GDM1 (cell line): ENCODE measurements at regions not wholly inside any gene's neighbourhood (a gene's known extent, or its start where the extent isn't known, plus 50 kb on each side); places are given as distances from the start of the nearest gene placed in this dataset.
"Not testable (repeated sequence)": the region's sequence is repeated elsewhere in the genome, so short reads cannot be mapped to it uniquely, and the experiment has no call there.

Experiments used
- DNase-seq: peaks from one replicate; lab custom pipeline; 2025; lab: John Stamatoyannopoulos, UW

DNA sequence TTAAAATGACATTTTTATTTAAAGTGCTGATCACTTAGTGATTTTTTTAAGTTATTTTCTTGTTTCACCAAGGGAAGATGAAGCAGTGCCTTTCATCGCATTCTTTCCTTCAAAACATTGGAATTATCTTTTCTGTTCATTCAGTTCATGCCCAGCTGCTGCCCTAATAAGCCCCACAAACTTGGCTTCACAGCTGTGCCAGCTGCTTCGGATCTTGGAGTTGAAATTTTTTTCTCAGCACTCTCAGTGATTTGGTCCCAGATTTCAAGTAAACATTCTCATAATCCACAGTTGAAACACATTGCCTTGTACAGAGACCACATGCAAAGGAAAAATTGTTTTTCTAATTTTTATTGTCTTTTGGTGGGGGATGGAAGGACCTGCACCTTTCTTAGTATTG, 353.3 kb upstream of the LRP1B start:
- no peak for DNase-seq

DNA sequence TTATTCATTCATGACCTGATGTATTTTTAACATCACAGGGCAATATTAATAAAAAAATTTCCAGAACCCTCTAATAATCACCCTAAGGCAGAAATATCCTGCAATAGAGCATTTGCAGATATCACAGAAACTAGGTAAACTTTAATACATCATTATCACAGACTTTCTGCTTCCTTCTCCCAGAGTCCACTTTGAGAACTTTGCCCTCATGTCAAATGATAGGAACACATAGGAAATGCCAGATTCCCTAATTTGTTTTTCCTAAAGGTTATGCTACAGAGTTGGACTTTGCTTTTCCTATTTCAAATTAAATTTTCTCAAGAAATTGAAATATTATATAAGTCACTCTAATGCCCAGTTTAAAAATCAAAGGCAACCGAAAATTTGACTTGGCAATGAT, 352.8 kb upstream of the LRP1B start:
- no peak for DNase-seq

DNA sequence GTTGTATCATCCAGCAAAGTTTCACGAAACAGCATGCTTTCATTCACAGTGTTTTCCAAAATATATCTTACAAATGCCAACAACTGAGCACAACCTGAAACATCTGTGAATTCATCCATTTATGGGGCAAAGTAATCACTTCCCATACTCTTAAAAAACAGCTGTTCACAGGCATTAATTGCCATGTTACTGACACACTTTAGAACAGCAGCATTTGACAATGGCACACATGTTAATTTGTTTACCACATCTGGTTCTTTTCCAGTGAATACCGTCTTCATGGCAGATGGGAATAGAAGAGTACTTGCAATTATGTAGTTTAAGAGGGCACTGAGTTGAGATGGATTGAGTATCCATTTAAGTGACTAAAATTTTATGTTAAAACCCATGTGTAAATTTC, 347.4 kb upstream of the LRP1B start:
- no peak for DNase-seq

DNA sequence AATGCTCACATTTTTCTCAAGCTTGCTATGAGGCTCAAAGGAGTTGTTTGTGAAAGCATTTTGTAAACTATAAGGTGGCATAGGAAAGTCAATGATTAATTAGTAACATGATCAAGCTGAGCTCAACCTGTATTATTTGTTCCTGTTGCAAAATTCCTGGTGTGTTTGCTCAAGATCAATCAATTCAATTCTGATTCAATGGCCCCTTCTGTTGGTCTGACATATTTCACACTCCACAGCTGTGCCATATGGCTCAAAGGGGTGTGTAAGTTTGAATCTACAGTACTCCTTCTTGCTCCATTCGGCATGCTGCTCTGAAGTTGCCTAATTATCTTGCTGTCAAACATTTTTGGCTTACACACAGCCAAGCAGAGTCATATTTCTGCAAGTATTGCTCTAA, 341.6 kb upstream of the LRP1B start:
- DNase-seq, result no peak

DNA sequence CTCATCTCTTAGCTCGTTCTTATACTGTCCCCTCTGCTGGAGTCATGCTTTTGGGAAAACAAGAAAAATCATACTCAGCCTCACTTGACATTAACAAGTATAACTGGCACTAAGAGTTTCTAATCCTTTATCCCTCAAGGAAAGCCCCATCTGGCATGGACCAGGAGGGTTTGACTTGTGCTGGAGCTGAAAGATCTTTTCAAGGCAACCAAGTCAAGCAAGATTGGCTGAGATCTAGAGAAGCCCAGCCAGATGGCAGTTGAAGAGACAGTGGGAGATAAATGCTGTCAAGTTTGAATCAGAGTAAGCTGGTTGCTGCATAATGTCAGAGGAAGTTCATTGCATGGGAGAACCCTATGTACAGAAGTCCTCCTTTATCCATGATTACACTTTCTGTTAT, 336.5 kb upstream of the LRP1B start:
- no peak for DNase-seq

DNA sequence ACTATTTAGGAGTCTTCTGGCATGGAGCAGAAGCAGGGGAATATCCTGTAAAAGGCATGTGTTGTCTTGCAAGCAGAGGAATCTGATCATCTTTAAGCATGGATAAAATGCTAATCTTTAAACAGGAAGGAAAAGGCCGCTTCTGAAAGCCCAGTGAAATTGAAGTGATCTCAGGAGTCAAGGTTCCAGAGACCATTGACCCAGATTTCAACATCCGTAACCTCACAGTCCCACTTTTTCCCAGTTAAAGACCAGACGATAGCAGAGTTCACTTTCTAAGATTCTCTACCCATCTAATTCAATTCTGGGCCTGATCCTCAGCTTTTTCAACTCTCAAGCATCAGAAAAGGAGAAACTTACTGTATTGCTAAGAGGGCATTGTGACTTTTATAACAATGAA, 332.2 kb upstream of the LRP1B start:
- no peak for DNase-seq

DNA sequence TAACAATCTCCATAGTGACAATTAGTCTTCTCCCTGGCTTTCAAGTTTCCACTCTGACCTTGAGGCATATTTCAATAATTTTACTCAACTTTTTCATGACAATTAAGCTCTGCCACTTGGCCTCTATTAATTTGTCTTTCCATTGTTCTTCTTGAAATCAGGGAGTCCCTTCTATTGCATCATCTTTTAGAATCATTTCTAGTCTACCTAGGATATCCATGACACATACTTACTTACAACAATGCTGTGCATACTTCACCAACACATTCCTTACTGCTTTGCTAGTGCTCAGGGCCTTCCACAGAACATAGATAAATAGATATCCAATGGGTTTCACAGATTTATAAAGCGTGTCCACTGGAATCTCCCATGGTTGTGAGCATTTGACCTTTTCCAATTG, 331.5 kb upstream of the LRP1B start:
- DNase-seq, result no peak

DNA sequence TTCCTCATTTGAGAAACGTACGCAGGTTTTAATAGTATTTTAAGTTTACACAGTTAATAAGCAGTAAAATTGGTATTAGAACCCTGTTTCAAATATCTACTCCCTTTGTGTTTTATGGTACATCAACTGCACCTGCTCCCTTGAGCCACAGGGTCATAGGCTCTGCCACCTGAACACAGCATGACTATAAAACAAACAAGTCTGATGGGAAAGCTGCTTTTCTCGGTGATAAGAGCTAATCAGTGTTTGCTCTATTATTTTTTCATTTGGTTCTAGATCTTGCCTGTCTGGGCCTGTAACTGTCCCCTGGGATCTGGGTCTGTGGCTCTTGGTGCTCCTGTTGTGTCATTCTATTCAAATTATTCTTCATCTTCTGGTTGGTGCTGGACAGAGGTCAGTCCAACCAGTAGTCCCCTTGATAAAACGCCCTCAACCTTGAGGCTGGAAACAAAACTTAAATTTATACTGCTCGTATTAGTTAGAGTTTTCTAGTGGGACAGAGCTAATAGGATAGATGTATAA, 314.8 kb upstream of the LRP1B start:
- no peak for DNase-seq

DNA sequence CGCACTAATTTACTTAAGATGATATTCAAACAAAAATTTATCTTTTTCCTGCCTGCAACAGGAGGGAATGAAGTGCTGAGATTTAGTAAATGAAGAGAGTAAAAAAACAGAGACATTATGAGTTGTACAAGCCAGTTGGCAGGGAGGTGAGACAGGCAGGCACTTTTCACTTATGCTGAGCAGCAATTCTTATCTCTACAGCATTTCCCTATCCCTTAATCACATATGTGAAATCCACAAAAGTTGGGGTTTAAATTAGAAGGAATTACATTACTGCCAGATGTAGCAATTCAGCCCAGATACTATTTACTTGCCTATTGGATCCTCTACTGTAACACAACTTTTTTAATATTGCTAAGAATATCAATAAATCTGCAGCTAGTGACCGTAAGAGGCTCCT, 314.2 kb upstream of the LRP1B start:
- DNase-seq, result no peak

DNA sequence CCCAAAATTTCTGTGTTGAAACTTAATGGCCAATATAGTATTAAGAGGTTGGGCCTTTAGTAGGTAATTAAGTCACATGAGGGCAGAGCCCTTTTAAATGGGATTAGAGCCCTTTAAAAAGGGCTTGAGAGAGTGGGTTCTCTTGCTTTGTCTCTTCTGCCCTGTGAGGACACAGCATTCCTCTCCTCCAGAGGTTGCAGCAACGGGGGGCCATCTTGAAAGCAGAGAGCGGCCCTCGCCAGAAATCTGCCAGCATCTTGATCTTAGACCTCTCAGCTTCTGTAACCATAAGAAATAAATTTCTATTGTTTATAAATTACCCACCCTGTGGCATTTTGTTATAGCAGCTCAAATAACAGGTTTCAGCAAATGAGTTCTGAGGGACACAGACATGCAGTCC, 305.0 kb upstream of the LRP1B start:
- DNase-seq, result no peak

DNA sequence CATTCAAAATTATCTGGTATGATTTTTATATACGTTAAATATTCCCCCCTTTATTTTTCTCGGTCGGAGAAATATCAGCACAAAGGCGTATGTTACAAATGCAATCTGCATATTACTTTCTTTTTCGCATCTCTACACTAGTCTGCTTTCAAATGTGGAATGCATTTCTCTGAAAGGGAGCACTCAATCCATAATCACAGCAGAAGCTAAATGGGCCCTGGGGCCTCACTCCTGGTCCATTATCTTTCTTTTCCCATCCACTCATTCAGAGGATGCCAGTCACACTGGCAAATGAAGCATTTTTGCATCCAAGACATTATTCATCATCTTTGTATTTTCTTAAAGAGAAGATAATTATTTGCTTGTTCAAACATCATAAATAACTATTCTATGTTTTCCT, 295.2 kb upstream of the LRP1B start:
- no peak for DNase-seq

DNA sequence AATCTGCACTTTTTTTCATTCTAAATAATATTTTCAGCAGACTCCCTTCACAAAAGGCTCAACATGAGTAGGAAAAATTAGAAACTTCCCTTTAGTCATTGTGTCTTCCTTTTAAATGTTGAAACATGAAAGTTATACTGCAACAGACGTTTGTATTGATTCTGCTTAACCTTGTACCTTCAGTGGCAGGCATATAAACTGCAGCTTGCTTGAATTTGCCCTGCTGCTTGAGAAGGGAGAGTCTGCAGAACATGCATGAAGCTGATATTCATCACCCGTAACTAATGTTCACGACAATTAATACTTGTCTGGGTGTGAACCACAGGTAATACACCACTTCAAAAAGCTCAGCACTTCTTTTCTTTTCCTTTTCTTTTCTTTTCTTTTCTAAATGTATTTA, 294.7 kb upstream of the LRP1B start:
- DNase-seq, result no peak

DNA sequence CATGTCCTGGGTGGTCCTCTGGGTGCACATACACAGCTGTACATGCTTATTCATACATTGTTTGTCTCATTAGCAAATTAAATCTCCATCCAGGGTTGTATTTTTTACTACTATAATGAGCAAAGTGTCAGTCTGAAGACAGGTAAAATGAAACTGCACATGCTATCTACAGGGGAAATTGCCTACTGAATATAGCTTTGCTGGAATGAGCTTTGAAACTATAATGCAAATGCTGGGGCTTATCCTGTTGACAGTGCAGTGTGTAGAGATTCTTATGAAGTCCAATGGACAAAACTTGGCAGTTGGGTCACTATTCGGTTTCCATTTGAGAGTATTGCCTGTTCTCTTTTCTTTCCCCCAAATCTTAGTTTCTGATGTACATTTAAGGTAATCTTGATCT, 292.8 kb upstream of the LRP1B start:
- DNase-seq, result no peak

DNA sequence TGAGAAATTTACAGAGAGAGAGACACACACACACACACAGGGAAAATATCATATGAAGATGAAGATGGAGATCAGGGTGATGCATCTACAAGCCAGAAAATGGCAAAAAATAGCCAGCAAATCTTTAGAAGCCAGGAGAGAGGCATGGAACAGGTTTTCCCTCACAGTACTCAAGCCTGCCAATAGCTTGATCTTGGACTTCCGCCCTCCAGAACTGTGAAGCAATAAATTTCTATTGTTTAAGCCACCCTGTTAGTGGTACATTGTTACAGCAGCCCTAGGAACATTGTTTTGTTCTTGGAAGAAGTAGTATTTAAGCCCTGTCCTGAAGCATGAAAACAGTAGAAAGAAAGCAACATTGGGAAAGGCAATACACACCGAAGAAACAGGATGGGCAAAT, 292.0 kb upstream of the LRP1B start:
- DNase-seq, result no peak

DNA sequence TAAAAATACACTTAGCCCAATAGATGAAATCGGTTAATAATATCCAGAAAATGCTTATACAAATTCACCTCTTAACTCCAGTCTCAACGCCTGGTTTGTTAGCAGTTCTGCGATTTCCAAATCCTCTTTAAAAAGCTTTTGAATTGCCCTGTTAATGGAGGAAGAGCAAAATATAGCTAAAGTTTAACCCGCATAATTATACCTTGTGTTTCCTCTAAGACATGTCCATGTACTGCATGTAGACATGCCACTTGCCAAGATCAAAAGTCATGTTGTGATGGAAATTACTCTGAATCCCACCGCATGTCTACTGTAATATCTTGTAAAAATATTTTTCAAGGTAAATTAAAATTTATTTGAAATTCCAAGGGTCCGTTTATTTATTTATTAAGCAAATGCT, 291.2 kb upstream of the LRP1B start:
- DNase-seq, result no peak

DNA sequence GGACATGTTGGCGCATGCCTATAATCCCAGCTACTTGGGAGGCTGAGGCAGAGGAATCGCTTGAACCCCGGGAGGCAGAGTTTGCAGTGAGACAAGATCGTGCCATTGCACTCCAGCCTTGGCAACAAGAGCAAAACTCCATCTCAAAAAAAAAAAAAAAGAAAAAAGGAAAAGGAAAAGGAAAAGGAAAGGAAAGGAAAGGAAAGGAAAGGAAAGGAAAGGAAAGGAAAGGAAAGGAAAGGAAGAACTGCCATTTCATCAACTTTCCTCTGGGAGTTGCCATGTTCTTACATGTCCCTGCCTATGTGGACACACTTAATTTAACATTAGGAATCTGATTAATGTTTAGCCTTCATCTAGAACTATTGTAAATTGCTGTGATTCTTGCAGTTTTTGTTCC, 287.9 kb upstream of the LRP1B start:
- not testable (repeated sequence) for DNase-seq

DNA sequence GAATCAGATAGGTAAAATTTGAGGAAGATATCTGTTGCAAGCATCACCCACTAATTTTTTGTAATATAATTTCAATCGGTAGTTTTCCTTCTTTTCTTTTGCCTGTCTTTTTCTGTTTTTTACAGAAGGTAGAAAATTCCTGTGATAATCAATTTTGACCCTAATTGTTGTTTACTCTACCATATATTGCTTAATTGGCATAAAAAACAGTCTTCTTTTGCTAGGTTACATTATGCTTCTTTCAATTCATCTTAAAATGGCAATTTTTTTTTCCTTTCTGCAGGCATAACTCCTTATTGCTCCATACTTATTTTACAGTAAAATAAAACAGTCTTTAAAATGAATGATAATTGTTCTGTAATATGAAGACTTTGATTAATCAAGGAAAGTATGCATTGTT, 286.2 kb upstream of the LRP1B start:
- DNase-seq, result no peak

DNA sequence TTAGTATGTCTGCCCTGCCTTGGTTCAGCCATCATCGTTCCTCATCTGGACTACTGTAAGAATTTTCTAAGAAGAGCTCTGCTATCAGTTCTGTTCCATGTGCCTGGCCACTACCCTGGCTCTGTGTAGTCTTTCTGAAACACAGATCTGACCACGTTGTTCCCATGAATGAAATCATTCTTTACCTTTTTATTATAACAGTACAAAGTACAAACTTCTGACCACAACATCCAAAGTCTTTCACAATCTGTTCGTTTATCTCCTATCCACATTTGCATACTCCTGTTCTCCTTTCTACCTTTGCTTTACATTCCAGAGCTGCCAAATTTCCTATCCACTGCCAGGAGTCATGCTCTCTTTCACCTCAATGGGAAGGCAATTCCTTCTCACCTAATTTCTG, 284.6 kb upstream of the LRP1B start:
- DNase-seq, result no peak

DNA sequence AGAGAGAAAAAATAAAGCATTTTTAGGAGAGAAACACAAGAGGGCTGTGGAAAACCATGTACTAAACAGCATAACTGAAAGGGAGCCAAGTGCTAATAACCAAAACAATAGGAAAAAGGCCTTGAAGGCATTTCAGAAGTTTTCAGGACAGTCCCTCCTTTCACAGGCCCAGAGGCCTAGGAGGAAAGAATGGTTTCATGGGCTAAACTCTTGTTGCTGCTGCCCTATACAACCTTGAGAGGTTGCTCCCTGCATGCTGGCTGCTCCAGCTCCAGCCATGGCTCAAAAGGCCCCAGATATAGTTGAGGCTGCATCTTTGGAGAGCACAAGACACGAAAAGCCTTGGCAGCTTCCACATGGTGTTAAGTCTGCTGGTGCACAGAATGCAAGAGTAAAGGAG, 267.4 kb upstream of the LRP1B start:
- no peak for DNase-seq

DNA sequence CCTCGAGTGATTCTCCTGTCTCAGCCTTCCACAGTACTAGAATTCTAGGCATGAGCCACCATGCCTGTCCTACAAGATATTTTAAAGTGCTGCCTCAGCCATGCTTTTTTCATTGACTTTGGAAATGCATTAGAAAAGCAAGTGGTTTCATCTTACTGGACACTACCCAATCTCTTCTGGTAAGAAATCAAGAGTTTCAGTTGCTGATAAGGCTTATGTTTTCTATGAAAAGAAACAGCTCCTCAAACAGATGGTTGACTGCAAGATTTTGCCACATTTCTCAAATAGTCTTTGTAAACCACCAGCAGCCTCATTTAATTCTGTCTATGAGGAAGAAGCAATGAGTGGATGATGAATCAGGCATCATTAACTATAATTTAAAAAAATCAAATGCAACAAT, 264.5 kb upstream of the LRP1B start:
- DNase-seq, result no peak

DNA sequence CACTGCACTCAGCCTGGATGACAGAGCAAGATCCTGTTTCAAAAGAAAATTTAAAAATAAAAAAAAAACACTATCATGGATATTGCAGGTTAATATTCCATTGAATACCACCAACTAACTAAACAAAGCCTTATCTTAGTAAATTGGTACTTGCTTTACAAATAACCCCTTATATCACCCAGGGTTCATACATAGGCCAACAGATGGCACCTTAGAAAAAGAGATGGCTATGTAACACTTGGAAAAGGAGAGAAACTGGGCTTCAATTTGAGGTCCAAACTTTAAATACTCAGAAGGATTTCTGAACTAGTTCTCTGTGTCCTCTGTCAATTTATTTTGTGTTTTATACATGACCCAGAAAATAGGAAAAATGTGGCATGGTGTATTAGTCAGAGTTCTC, 249.6 kb upstream of the LRP1B start:
- DNase-seq, result no peak

DNA sequence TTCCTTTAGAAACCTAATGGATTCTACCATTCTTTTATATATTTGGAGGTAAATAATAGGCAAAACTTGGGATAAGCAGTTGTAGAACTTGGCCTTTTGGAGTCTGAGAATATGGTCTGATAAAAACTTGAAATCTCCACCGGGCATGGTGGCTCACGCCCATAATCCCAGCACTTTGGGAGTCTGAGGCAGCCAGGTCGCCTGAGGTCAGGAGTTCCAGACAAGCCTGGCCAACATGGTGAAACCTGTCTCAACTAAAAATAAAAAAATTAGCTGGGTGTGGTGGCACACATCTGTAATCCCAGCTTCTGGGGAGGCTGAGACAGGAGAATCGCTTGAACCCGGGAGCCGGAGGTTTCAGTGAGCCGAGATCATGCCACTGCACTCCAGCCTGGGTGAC, 231.3 kb upstream of the LRP1B start:
- not testable (repeated sequence) for DNase-seq

DNA sequence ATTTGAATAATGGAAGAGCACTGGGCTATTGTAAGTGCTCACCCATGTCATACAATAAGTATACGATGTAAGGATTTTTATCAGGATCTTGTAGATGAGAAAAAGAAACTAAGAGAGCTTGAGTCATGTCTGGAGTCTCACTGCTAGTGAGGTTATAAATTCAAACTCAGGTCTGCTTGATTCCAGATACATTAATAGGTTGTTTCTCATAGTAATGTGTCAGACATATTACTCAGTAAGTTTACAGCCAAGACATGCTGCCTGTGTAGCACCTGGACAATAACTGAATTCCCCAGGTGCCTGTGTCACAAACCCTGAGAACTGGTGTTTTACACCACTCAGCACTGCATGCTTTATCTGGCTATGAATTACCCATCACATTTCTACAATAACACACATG, 216.9 kb upstream of the LRP1B start:
- no peak for DNase-seq

DNA sequence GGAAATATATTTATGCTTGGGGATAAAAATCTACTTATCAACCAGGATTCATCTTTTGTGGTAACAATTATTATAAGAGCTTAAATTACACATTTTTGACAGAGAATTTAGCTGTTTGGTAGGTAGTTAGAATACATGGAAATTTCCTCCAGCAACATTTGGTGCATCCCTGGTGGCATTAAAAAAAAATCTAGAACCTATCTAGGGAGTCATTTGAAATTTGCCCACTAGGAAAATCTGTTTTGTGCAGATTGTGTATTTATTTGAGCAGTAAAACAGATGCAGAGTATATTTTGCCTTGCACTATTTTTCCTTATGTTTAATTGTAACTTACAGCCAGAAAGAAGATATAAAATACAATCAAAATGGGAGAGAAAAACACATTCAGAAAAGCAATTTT, 208.4 kb upstream of the LRP1B start:
- DNase-seq, result no peak

DNA sequence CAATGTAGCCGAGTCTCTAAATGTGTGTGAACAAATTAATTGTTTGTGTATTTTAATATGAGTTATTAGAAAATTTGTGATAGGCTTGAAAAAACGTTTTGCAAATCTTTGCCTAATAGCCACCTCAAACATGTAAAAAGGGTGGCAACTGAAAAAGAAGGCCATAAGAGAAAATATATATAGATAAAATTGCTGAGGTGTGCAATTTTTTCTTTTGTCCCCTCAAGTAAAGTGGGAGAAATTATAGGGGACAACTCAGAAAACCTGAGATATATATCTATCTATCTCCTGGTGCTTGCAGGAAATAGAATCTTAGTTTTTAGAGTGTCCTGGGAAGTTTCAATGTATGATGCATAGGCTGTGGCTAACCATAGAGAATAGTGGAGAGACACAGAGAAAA, 201.4 kb upstream of the LRP1B start:
- no peak for DNase-seq
